Neural progenitor cell (in vitro differentiated cells): ENCODE measurements at regions not wholly inside any gene's neighbourhood (a gene's known extent, or its start where the extent isn't known, plus 50 kb on each side); places are given as distances from the start of the nearest gene placed in this dataset.

Experiments used
- DNase-seq: peaks from one replicate; pipeline ENCODE4 v3.0.0-alpha.2; 2016; ENCODE audit warnings: low spot score
- H2AFZ ChIP-seq: fragments of 200-600 bp; sonication (generic); replicated peaks from 2 replicates; pipeline ENCODE4 v1.6.1; 2016; ENCODE audit warnings: antibody characterized with exemption
- H3F3A ChIP-seq: fragments of 200-600 bp; sonication (generic); 2 replicates; pipeline ENCODE4 v1.6.1; 2016; ENCODE audit warnings: antibody characterized with exemption, low read depth
- H3K27ac ChIP-seq: fragments of 200-600 bp; sonication (generic); 2 replicates; pipeline ENCODE4 v1.5.1; 2016; ENCODE audit warnings: mild to moderate bottlenecking
- H3K27me3 ChIP-seq: fragments of 200-600 bp; sonication (generic); 2 replicates; pipeline ENCODE4 v1.6.1; 2016; ENCODE audit warnings: mild to moderate bottlenecking, moderate library complexity
- H3K36me3 ChIP-seq: fragments of 200-600 bp; sonication (generic); 2 replicates; pipeline ENCODE4 v1.5.1; 2016
- H3K4me1 ChIP-seq: fragments of 200-600 bp; sonication (generic); 2 replicates; pipeline ENCODE4 v1.6.1; 2016; ENCODE audit warnings: mixed run types
- H3K4me2 ChIP-seq: fragments of 200-600 bp; sonication (generic); 2 replicates; pipeline ENCODE4 v1.6.1; 2016
- H3K4me3 ChIP-seq: fragments of 200-600 bp; sonication (generic); 2 replicates; pipeline ENCODE4 v1.5.1; 2016
- H3K79me2 ChIP-seq: fragments of 200-600 bp; sonication (generic); 2 replicates; pipeline ENCODE4 v1.6.1; 2016; ENCODE audit warnings: low read depth
- H3K9ac ChIP-seq: fragments of 200-600 bp; sonication (generic); 2 replicates; pipeline ENCODE4 v1.6.1; 2016
- H3K9me3 ChIP-seq: fragments of 200-600 bp; sonication (generic); 2 replicates; pipeline ENCODE4 v1.5.1; 2016; ENCODE audit warnings: low read depth
- H4K20me1 ChIP-seq: fragments of 200-600 bp; sonication (generic); 2 replicates; pipeline ENCODE4 v1.6.1; 2016; ENCODE audit warnings: low read depth
- H3K27ac Mint-ChIP-seq: 3 replicates; pipeline ENCODE4 v1.8.0; 2021; ENCODE audit warnings: mixed read lengths
- H3K27me3 Mint-ChIP-seq: 2 replicates; pipeline ENCODE4 v1.8.0; 2022; ENCODE audit warnings: low read depth, mild to moderate bottlenecking, inconsistent platforms, moderate library complexity, mixed read lengths; ENCODE audit not compliant: insufficient read depth
- H3K36me3 Mint-ChIP-seq: 3 replicates; pipeline ENCODE4 v1.8.0; 2021; ENCODE audit warnings: mixed read lengths
- H3K4me1 Mint-ChIP-seq: 3 replicates; pipeline ENCODE4 v1.8.0; 2021; ENCODE audit warnings: mixed read lengths
- H3K4me3 Mint-ChIP-seq: 3 replicates; pipeline ENCODE4 v1.8.0; 2021; ENCODE audit warnings: mild to moderate bottlenecking, moderate library complexity, mixed read lengths
- H3K9me3 Mint-ChIP-seq: 3 replicates; pipeline ENCODE4 v1.8.0; 2020; ENCODE audit warnings: mixed read lengths
- EZH2 ChIP-seq: fragments of 200-600 bp; sonication (generic); IDR thresholded peaks from 2 replicates; pipeline ENCODE4 v1.6.1; 2017; ENCODE audit warnings: antibody characterized with exemption, mild to moderate bottlenecking, moderate library complexity
- EZH2phosphoT487 ChIP-seq: fragments of 200-600 bp; sonication (generic); IDR thresholded peaks from 2 replicates; pipeline ENCODE4 v1.6.1; 2017; ENCODE audit warnings: antibody characterized with exemption
- TF ChIP-seq, protein P1 (sequence below): fragments of 200-600 bp; sonication (generic); IDR thresholded peaks from 2 replicates; pipeline ENCODE4 v1.5.1; 2017; ENCODE audit warnings: antibody characterized with exemption, mild to moderate bottlenecking

DNA sequence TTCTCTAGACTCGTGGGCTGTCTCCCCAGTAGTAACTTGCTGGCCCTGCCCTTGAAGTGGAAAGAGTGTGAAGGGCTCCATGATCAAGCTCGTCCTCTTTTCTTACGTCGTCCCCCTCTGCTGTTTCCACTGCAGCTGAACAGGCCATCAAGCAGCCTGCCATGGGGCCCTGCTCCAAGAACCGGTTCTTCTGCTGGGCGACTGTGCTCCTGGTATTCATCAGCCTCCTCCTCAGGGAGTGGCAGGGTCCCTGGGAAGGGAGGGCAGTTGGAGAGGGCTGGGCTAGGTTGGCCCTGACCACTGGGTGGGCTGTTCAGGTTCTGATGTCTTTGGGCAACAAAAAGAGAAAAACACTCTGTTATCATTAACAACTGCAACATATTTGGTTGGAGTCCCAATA is 151.5 kb downstream of the FCRL5 start:
- Mint-ChIP-seq H3K9me3 (no peaks in the 10 kb centered on the region), H3K36me3 (no peaks in the 10 kb centered on the region), H3K4me3 (no peak overlapping the region), H3K4me1 (no peaks in the 10 kb centered on the region), H3K27ac (no peak overlapping the region), H3K27me3 (no peaks in the 10 kb centered on the region)
- no peak overlapping the region for H3K4me3 ChIP-seq
- H3K79me2 ChIP-seq, result no peaks in the 10 kb centered on the region
- H4K20me1 ChIP-seq, result no peaks in the 10 kb centered on the region
- H3F3A ChIP-seq, result no peaks in the 10 kb centered on the region
- H3K9me3 ChIP-seq, result no peaks in the 10 kb centered on the region
- no peak for DNase-seq
- H2AFZ ChIP-seq, result no peak overlapping the region
- TF ChIP-seq, protein P1, sequence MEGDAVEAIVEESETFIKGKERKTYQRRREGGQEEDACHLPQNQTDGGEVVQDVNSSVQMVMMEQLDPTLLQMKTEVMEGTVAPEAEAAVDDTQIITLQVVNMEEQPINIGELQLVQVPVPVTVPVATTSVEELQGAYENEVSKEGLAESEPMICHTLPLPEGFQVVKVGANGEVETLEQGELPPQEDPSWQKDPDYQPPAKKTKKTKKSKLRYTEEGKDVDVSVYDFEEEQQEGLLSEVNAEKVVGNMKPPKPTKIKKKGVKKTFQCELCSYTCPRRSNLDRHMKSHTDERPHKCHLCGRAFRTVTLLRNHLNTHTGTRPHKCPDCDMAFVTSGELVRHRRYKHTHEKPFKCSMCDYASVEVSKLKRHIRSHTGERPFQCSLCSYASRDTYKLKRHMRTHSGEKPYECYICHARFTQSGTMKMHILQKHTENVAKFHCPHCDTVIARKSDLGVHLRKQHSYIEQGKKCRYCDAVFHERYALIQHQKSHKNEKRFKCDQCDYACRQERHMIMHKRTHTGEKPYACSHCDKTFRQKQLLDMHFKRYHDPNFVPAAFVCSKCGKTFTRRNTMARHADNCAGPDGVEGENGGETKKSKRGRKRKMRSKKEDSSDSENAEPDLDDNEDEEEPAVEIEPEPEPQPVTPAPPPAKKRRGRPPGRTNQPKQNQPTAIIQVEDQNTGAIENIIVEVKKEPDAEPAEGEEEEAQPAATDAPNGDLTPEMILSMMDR, result no peak
- no peak for TF ChIP-seq EZH2
- no peak for TF ChIP-seq EZH2phosphoT487
- H3K36me3 ChIP-seq, result no peaks in the 10 kb centered on the region
- no peaks in the 10 kb centered on the region for H3K27me3 ChIP-seq
- peaks cover 6% of the 10 kb centered on the region for H3K4me1 ChIP-seq
- no peak overlapping the region for H3K9ac ChIP-seq
- no peak overlapping the region for H3K27ac ChIP-seq
- no peak overlapping the region for H3K4me2 ChIP-seq

DNA sequence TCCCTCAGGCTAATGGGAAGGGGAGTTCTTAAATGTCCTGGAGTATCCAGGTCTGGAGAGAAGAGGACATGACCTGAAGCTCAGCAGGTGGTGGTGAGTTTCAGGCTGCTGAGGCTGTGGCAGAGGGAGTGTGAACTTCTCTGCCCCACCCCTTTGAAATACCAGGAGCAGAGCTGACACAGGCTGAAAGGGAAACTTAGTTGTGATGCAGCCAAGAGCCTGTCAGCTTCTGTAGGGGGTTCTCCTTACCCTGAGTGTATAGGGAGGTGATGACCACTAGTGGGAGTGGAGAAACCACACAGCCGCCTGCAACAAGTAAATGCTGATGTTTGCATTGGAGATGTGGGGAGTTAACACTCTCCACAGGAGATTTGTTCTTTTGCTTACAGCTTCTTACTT is 152.3 kb downstream of the FCRL5 start:
- Histone ChIP-seq H3K27me3 (no peaks in the 10 kb centered on the region), H3K9me3 (no peaks in the 10 kb centered on the region), H2AFZ (no peak overlapping the region), H3K36me3 (no peaks in the 10 kb centered on the region), H3K4me2 (no peak overlapping the region), H3K79me2 (no peaks in the 10 kb centered on the region), H3F3A (no peaks in the 10 kb centered on the region), H3K4me3 (no peak overlapping the region), H4K20me1 (no peaks in the 10 kb centered on the region), H3K4me1 (peaks cover 6% of the 10 kb centered on the region), H3K27ac (no peak overlapping the region), H3K9ac (no peak overlapping the region)
- H3K9me3 Mint-ChIP-seq, result no peaks in the 10 kb centered on the region
- no peak overlapping the region for H3K4me3 Mint-ChIP-seq
- H3K4me1 Mint-ChIP-seq, result no peaks in the 10 kb centered on the region
- no peak for TF ChIP-seq EZH2phosphoT487
- H3K27ac Mint-ChIP-seq, result no peak overlapping the region
- H3K36me3 Mint-ChIP-seq, result no peaks in the 10 kb centered on the region
- DNase-seq, result no peak
- H3K27me3 Mint-ChIP-seq, result no peaks in the 10 kb centered on the region

DNA sequence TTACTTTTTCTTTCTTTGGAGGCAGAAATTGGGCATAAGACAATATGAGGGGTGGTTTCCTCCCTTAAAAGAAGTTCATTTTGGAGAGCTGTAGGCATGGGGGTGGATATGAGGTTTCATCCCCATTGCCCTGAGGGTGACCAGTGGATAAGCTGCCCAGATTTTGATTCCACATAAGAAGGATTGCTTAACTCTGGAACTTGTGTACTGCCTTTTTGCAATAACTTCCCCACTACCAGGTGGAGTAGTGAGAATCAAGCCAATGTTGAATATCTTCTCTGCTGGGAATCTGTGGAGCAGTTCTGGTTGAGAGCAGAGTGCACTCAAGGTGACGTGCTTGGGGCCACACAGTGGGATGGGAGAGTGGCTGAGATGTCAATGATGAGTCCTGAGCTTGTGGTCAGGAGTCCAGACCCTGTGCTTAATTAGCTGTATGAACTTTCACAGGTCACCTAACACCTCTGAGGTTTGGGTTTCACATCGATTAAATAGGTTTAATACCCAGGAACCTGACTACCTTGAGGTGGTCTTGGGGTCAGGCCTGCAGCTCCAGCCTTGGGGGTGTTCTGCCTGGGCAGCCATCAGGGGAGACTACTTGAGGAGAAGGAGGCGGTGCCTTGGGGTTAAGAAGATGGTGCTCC is 152.9 kb downstream of the FCRL5 start:
- Mint-ChIP-seq H3K9me3 (no peaks in the 10 kb centered on the region), H3K27me3 (no peaks in the 10 kb centered on the region), H3K4me3 (no peak overlapping the region), H3K4me1 (no peaks in the 10 kb centered on the region), H3K36me3 (no peaks in the 10 kb centered on the region), H3K27ac (no peak overlapping the region)
- Histone ChIP-seq H2AFZ (no peak overlapping the region), H3F3A (no peaks in the 10 kb centered on the region), H3K4me3 (no peak overlapping the region), H4K20me1 (no peaks in the 10 kb centered on the region), H3K79me2 (no peaks in the 10 kb centered on the region), H3K9ac (no peak overlapping the region), H3K27me3 (no peaks in the 10 kb centered on the region), H3K36me3 (no peaks in the 10 kb centered on the region), H3K9me3 (no peaks in the 10 kb centered on the region), H3K27ac (no peak overlapping the region), H3K4me2 (no peak overlapping the region), H3K4me1 (peaks cover 6% of the 10 kb centered on the region)
- DNase-seq, result no peak
- TF ChIP-seq EZH2, result no peak
- TF ChIP-seq, protein P1, result no peak
- no peak for TF ChIP-seq EZH2phosphoT487

DNA sequence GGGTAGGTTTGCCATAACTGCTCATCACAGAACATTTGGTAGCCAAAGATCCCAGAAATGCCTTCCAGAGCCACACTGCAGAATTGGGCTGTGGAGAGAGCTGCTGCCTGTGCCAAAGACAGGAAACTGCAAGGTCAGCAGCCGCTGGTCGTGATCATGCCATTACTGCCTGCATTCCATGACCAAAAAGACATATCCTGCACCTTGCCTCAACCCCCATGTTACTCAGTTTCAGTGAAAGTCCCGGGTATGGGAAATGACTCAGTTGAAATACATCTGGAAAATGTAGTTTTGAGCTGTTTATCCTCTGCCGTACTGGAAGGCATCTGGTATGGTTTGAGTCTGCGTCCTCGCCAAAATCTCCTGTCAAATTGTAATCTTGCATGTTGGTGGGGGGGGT is 161.7 kb downstream of the FCRL5 start:
- Histone ChIP-seq H3K9me3 (no peaks in the 10 kb centered on the region), H4K20me1 (no peaks in the 10 kb centered on the region), H3K4me3 (no peak overlapping the region), H3K79me2 (no peaks in the 10 kb centered on the region), H3F3A (no peaks in the 10 kb centered on the region), H3K4me1 (no peaks in the 10 kb centered on the region), H3K36me3 (no peaks in the 10 kb centered on the region), H2AFZ (no peak overlapping the region), H3K27me3 (no peaks in the 10 kb centered on the region), H3K9ac (no peak overlapping the region), H3K27ac (no peak overlapping the region), H3K4me2 (no peak overlapping the region)
- DNase-seq, result no peak
- Mint-ChIP-seq H3K27me3 (no peaks in the 10 kb centered on the region), H3K27ac (no peak overlapping the region), H3K9me3 (no peaks in the 10 kb centered on the region), H3K4me1 (no peaks in the 10 kb centered on the region), H3K36me3 (no peaks in the 10 kb centered on the region), H3K4me3 (no peak overlapping the region)
- TF ChIP-seq, protein P1, result no peak
- TF ChIP-seq EZH2phosphoT487, result no peak
- no peak for TF ChIP-seq EZH2
